Panc1 (cell line): ENCODE measurements at regions not wholly inside any gene's neighbourhood (a gene's known extent, or its start where the extent isn't known, plus 50 kb on each side); places are given as distances from the start of the nearest gene placed in this dataset.

Experiments
- POLR2AphosphoS5 ChIP-seq: IDR thresholded peaks from 2 replicates; pipeline ENCODE4 v1.6.1; 2012; ENCODE audit warnings: mild to moderate bottlenecking, low read depth, low read length, moderate library complexity
- SIN3A ChIP-seq: IDR thresholded peaks from 2 replicates; pipeline ENCODE4 v1.6.1; 2012; ENCODE audit warnings: low read depth, mild to moderate bottlenecking, low read length, moderate library complexity, borderline replicate concordance; ENCODE audit not compliant: insufficient read depth
- TCF7L2 ChIP-seq: IDR thresholded peaks from 2 replicates; pipeline ENCODE4 v1.6.1; 2011; ENCODE audit warnings: mild to moderate bottlenecking, low read depth, low read length, inconsistent platforms
- TF ChIP-seq, protein P1 (sequence below): fragments of 450-650 bp; IDR thresholded peaks from 2 replicates; pipeline ENCODE4 v1.5.1; 2017; ENCODE audit warnings: mild to moderate bottlenecking
- TF ChIP-seq, protein P2 (sequence below), 2 experiments: IDR thresholded peaks; 2 replicates each; pipeline ENCODE4 v1.6.1; 2011 to 2012; ENCODE audit warnings: low read depth in 2 of 2, control low read depth in 1 of 2, low read length in 1 of 2, mild to moderate bottlenecking in 1 of 2, moderate library complexity in 1 of 2; ENCODE audit not compliant: insufficient read depth in 1 of 2

DNA sequence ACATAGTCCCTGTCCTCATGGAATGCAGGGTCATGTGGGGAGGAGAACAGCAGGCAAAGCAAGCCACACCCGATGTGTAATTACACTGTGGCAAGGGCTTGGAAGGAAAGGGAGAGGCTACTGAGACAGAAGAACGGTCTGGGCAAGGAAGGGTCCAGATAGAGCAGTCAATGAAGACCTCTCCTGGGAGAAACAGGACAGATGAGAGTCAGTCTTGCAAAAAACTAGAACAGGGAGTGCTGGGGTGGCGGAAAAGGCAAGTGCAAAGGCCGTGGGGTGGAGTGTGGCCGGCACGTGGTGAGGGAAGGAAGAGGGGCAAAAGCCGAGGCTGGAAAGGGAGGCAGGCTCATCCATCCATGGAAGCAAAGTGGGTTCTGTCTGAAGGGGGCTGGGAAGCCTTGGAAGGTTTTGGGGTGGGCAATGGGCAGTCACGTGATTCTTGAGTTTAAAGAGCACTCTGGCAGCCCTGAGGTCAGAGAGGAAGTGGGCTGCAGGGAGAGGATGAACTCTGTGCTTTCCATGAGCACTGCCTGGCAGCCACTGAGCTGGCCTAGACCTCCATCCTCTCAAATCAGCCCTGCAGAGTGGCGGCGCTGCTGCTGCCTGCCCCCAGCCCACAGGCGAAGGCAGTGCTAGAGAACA lies 182.2 kb downstream of the INHBB start:
- TF ChIP-seq, protein P1, sequence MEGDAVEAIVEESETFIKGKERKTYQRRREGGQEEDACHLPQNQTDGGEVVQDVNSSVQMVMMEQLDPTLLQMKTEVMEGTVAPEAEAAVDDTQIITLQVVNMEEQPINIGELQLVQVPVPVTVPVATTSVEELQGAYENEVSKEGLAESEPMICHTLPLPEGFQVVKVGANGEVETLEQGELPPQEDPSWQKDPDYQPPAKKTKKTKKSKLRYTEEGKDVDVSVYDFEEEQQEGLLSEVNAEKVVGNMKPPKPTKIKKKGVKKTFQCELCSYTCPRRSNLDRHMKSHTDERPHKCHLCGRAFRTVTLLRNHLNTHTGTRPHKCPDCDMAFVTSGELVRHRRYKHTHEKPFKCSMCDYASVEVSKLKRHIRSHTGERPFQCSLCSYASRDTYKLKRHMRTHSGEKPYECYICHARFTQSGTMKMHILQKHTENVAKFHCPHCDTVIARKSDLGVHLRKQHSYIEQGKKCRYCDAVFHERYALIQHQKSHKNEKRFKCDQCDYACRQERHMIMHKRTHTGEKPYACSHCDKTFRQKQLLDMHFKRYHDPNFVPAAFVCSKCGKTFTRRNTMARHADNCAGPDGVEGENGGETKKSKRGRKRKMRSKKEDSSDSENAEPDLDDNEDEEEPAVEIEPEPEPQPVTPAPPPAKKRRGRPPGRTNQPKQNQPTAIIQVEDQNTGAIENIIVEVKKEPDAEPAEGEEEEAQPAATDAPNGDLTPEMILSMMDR = no peak
- TF ChIP-seq POLR2AphosphoS5 (no peak), TCF7L2 (no peak), SIN3A (no peak)
- TF ChIP-seq, protein P2, sequence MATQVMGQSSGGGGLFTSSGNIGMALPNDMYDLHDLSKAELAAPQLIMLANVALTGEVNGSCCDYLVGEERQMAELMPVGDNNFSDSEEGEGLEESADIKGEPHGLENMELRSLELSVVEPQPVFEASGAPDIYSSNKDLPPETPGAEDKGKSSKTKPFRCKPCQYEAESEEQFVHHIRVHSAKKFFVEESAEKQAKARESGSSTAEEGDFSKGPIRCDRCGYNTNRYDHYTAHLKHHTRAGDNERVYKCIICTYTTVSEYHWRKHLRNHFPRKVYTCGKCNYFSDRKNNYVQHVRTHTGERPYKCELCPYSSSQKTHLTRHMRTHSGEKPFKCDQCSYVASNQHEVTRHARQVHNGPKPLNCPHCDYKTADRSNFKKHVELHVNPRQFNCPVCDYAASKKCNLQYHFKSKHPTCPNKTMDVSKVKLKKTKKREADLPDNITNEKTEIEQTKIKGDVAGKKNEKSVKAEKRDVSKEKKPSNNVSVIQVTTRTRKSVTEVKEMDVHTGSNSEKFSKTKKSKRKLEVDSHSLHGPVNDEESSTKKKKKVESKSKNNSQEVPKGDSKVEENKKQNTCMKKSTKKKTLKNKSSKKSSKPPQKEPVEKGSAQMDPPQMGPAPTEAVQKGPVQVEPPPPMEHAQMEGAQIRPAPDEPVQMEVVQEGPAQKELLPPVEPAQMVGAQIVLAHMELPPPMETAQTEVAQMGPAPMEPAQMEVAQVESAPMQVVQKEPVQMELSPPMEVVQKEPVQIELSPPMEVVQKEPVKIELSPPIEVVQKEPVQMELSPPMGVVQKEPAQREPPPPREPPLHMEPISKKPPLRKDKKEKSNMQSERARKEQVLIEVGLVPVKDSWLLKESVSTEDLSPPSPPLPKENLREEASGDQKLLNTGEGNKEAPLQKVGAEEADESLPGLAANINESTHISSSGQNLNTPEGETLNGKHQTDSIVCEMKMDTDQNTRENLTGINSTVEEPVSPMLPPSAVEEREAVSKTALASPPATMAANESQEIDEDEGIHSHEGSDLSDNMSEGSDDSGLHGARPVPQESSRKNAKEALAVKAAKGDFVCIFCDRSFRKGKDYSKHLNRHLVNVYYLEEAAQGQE (IDR thresholded peaks at IDR 0.05; ENCODE audit: insufficient read depth in 1 of 2, low read depth in 2 of 2, low read length in 1 of 2) = no peak
